Common myeloid progenitor, CD34-positive (primary cell): ENCODE measurements at regions not wholly inside any gene's neighbourhood (a gene's known extent, or its start where the extent isn't known, plus 50 kb on each side); places are given as distances from the start of the nearest gene placed in this dataset.
A peak's percentile ranks its signal among the peaks of the same experiment; 100 is the strongest.

Source experiments
- CTCF ChIA-PET: fragments of 350-600 bp; sonication (Branson Sonifier 250); formaldehyde crosslinking; loops from one replicate; lab custom pipeline; 2021; ENCODE audit warnings: antibody characterized with exemption; lab: Charles Lee
- POLR2A ChIA-PET: fragments of 350-600 bp; sonication (Branson Sonifier 250); formaldehyde crosslinking; loops from one replicate; lab custom pipeline; 2021; ENCODE audit warnings: antibody characterized with exemption; lab: Charles Lee
- DNase-seq, 3 donors: peaks; one replicate each; pipeline versions ENCODE4 v3.0.0 to v3.0.0-alpha.2; 2013
- H3K27ac ChIP-seq, 2 experiments: 1 replicate in 1 of 2; 2 replicates in 1 of 2; pipeline ENCODE4 v1.7.0; 2013; ENCODE audit warnings: inconsistent platforms in 2 of 2, low read length in 2 of 2, mild to moderate bottlenecking in 2 of 2, low read depth in 1 of 2, moderate library complexity in 1 of 2; ENCODE audit not compliant: severe bottlenecking in 2 of 2, insufficient read depth in 1 of 2, poor library complexity in 1 of 2
- H3K27me3 ChIP-seq, 5 experiments: replicated peaks in 2 of 5; 1 replicate in 3 of 5; 2 replicates in 2 of 5; pipeline versions ENCODE4 v1.6.1 to v1.7.0; 2013; ENCODE audit warnings: low read length in 4 of 5, mild to moderate bottlenecking in 2 of 5, moderate library complexity in 2 of 5, inconsistent platforms in 1 of 5; ENCODE audit not compliant: insufficient read depth in 5 of 5, control insufficient read depth in 4 of 5
- H3K36me3 ChIP-seq, 4 experiments: 1 replicate in 2 of 4; 2 replicates in 2 of 4; pipeline versions ENCODE4 v1.6.1 to v1.7.0; 2013; ENCODE audit warnings: low read length in 3 of 4, control low read depth in 1 of 4, mild to moderate bottlenecking in 1 of 4; ENCODE audit not compliant: control insufficient read depth in 4 of 4, insufficient read depth in 4 of 4
- H3K4me1 ChIP-seq, 4 experiments: 1 replicate in 3 of 4; 2 replicates in 1 of 4; pipeline versions ENCODE4 v1.6.1 to v1.7.1; 2013; ENCODE audit warnings: low read length in 3 of 4, mild to moderate bottlenecking in 3 of 4, control low read depth in 1 of 4, inconsistent platforms in 1 of 4, moderate library complexity in 1 of 4; ENCODE audit not compliant: control insufficient read depth in 4 of 4, insufficient read depth in 4 of 4; ENCODE audit errors: control extremely low read depth in 1 of 4
- H3K4me3 ChIP-seq, 7 experiments: 1 replicate in 4 of 7; 2 replicates in 3 of 7; pipeline versions ENCODE4 v1.5.1 to v1.7.0; 2013; ENCODE audit warnings: mild to moderate bottlenecking in 7 of 7, low read length in 6 of 7, moderate library complexity in 6 of 7, inconsistent platforms in 2 of 7, low read depth in 2 of 7, control low read depth in 1 of 7; ENCODE audit not compliant: insufficient read depth in 4 of 7, control insufficient read depth in 1 of 7; ENCODE audit errors: extremely low read depth in 1 of 7
- H3K9me3 ChIP-seq, 5 experiments: 1 replicate in 4 of 5; 2 replicates in 1 of 5; pipeline versions ENCODE4 v1.6.1 to v1.7.1; 2013; ENCODE audit warnings: low read length in 4 of 5, mild to moderate bottlenecking in 2 of 5, inconsistent platforms in 1 of 5, low read depth in 1 of 5, moderate library complexity in 1 of 5; ENCODE audit not compliant: control insufficient read depth in 4 of 5, insufficient read depth in 2 of 5; ENCODE audit errors: control extremely low read depth in 1 of 5
- WGBS: methylation state at CpG from one replicate; pipeline ENCODE4 v1.1.5; 2013; ENCODE audit not compliant: insufficient coverage; 5-methylcytosine and 5-hydroxymethylcytosine counted together

GRCh38 chr2:46850742-46851141, 64.9 kb downstream of the MCFD2 start:
- H3K4me1 ChIP-seq: peaks cover 3 to 37% (median 19%) of the 10 kb centered on the region in 4 experiments
- CTCF ChIA-PET: interaction anchor here (1.2 to 1.8 kb wide), 3 partner anchors 11 to 37 kb away, joined by 3 to 4 read pairs (median 4); no protein-coding TSS in a partner anchor
- POLR2A ChIA-PET: no interaction called here
- no peaks in the 10 kb centered on the region for H3K36me3 ChIP-seq
- no peaks in the 10 kb centered on the region for H3K9me3 ChIP-seq
- H3K27me3 ChIP-seq: no peaks in the 10 kb centered on the region
- DNase-seq: no peak
- 95% methylated on average over 3 of the region's 3 CpGs for WGBS
- no peak overlapping the region for H3K27ac ChIP-seq
- no peak overlapping the region for H3K4me3 ChIP-seq

GRCh38 chr2:46849721-46850556, 65.7 kb downstream of the MCFD2 start:
- H3K4me1 ChIP-seq: peaks cover 3 to 37% (median 19%) of the 10 kb centered on the region in 4 experiments

GRCh38 chr2:46849046-46849715, 66.4 kb downstream of the MCFD2 start:
- WGBS: 70% methylated on average over 2 of the region's 7 CpGs
- DNase-seq: no peak
- Histone ChIP-seq H3K4me1 (peaks cover 3 to 37% (median 19%) of the 10 kb centered on the region in 4 experiments), H3K27ac (peak overlapping the region in 1 of 2 experiments; percentile 69), H3K36me3 (no peaks in the 10 kb centered on the region), H3K9me3 (no peaks in the 10 kb centered on the region), H3K4me3 (peak overlapping the region in 1 of 7 experiments; percentile 4), H3K27me3 (no peaks in the 10 kb centered on the region)
- CTCF ChIA-PET: interaction anchor here (0.7 to 1.8 kb wide), 2 partner anchors 14 to 39 kb away, joined by 3 to 4 read pairs; no protein-coding TSS in a partner anchor
- POLR2A ChIA-PET: no interaction called here

More at GRCh38 chr2:46849721-46850556, 65.7 kb downstream of the MCFD2 start:
- ChIA-PET CTCF (interaction anchor here (0.7 to 1.8 kb wide), 4 partner anchors 11 to 38 kb away, joined by 3 to 4 read pairs (median 4); no protein-coding TSS in a partner anchor), POLR2A (no interaction called here)
- H3K27ac ChIP-seq: peak overlapping the region in 1 of 2 experiments; percentile 69
- peak overlapping the region in 1 of 7 experiments; percentile 4 for H3K4me3 ChIP-seq
- DNase-seq: peak in 2 of 3 donors; percentile 53 to 64
- H3K9me3 ChIP-seq: no peaks in the 10 kb centered on the region
- no peaks in the 10 kb centered on the region for H3K27me3 ChIP-seq
- 26% methylated on average over 10 of the region's 13 CpGs for WGBS
- no peaks in the 10 kb centered on the region for H3K36me3 ChIP-seq

GRCh38 chr2:46848447-46848846, 67.2 kb downstream of the MCFD2 start:
- DNase-seq: no peak
- ChIA-PET POLR2A (no interaction called here), CTCF (interaction anchor here (1.0 kb wide), 1 partner anchor 12 kb away, joined by 3 read pairs; no protein-coding TSS in a partner anchor)
- Histone ChIP-seq H3K9me3 (no peaks in the 10 kb centered on the region), H3K27me3 (no peaks in the 10 kb centered on the region), H3K4me1 (peaks cover 3 to 37% (median 19%) of the 10 kb centered on the region in 4 experiments), H3K27ac (no peak overlapping the region), H3K36me3 (no peaks in the 10 kb centered on the region), H3K4me3 (no peak overlapping the region)
- WGBS: 18% methylated on average over 4 of the region's 5 CpGs

- CTCF ChIA-PET: interaction anchor here (1.0 kb wide), 1 partner anchor 11 kb away, joined by 3 read pairs; no protein-coding TSS in a partner anchor
- Histone ChIP-seq H3K4me3 (no peak overlapping the region), H3K27me3 (no peaks in the 10 kb centered on the region), H3K36me3 (no peaks in the 10 kb centered on the region), H3K27ac (no peak overlapping the region), H3K4me1 (peaks cover 3 to 37% (median 19%) of the 10 kb centered on the region in 4 experiments), H3K9me3 (no peaks in the 10 kb centered on the region)
- 95% methylated on average over 5 of the region's 5 CpGs for WGBS
- no peak for DNase-seq
- POLR2A ChIA-PET: no interaction called here
Observed at GRCh38 chr2:46847726-46848412, 67.7 kb downstream of the MCFD2 start.

- no peak overlapping the region for H3K27ac ChIP-seq
- H3K9me3 ChIP-seq: no peaks in the 10 kb centered on the region
- ChIA-PET CTCF (no interaction called here), POLR2A (no interaction called here)
- peaks cover 3 to 36% (median 19%) of the 10 kb centered on the region in 4 experiments for H3K4me1 ChIP-seq
- no peaks in the 10 kb centered on the region for H3K27me3 ChIP-seq
- WGBS: 58% methylated on average over 9 of the region's 12 CpGs
- DNase-seq: peak in 2 of 3 donors; percentile 17 to 37
- no peak overlapping the region for H3K4me3 ChIP-seq
- H3K36me3 ChIP-seq: no peaks in the 10 kb centered on the region
Observed at GRCh38 chr2:46847185-46847710, 68.4 kb downstream of the MCFD2 start.
